DLD1 (cell line): ENCODE measurements at regions not wholly inside any gene's neighbourhood (a gene's known extent, or its start where the extent isn't known, plus 50 kb on each side); places are given as distances from the start of the nearest gene placed in this dataset.
"Not testable (repeated sequence)": the region's sequence is repeated elsewhere in the genome, so short reads cannot be mapped to it uniquely, and the experiment has no call there.

Experiments
- in situ Hi-C: cut with HindIII; loops from 2 replicates; pipeline ENCODE4 v1.10.0; 2017; ENCODE audit warnings: low sequenced_read_pairs

GRCh38 chr2:191476901-191477300, 201.0 kb upstream of the NABP1 start:
- in situ Hi-C loops = no loop called here

- in situ Hi-C loops = no loop called here
Observed at GRCh38 chr2:191478799-191479679, 198.9 kb upstream of the NABP1 start.

GRCh38 chr2:191479680-191480023, 198.3 kb upstream of the NABP1 start:
- in situ Hi-C loops = no loop called here

- in situ Hi-C loops = no loop called here
Observed at GRCh38 chr2:191481305-191482070, 196.4 kb upstream of the NABP1 start.

- in situ Hi-C loops = no loop called here
Observed at GRCh38 chr2:191483117-191483516, 194.8 kb upstream of the NABP1 start.

- in situ Hi-C loops = no loop called here
Observed at GRCh38 chr2:191486584-191487320, 191.2 kb upstream of the NABP1 start.

- in situ Hi-C loops = no loop called here
Observed at GRCh38 chr2:191488135-191488534, 189.8 kb upstream of the NABP1 start.

GRCh38 chr2:191489177-191489576, 188.8 kb upstream of the NABP1 start:
- in situ Hi-C loops = no loop called here

- in situ Hi-C loops = no loop called here
Observed at GRCh38 chr2:191496838-191497237, 181.1 kb upstream of the NABP1 start.

GRCh38 chr2:191497822-191498221, 180.1 kb upstream of the NABP1 start:
- in situ Hi-C loops = no loop called here

- in situ Hi-C loops = no loop called here
Observed at GRCh38 chr2:191499050-191499449, 178.9 kb upstream of the NABP1 start.

- in situ Hi-C loops = no loop called here
Observed at GRCh38 chr2:191499874-191500565, 177.9 kb upstream of the NABP1 start.

- in situ Hi-C loops = no loop called here
Observed at GRCh38 chr2:191500566-191500883, 177.4 kb upstream of the NABP1 start.

- in situ Hi-C loops = no loop called here
Observed at GRCh38 chr2:191500884-191501560, 176.9 kb upstream of the NABP1 start.

GRCh38 chr2:191501561-191502168, 176.3 kb upstream of the NABP1 start:
- in situ Hi-C loops = no loop called here

GRCh38 chr2:191506515-191506914, 171.4 kb upstream of the NABP1 start:
- in situ Hi-C loops = no loop called here

GRCh38 chr2:191507252-191507853, 170.6 kb upstream of the NABP1 start:
- in situ Hi-C loops = not testable (repeated sequence)

- in situ Hi-C loops = no loop called here
Observed at GRCh38 chr2:191508738-191509137, 169.2 kb upstream of the NABP1 start.

GRCh38 chr2:191512216-191512835, 165.6 kb upstream of the NABP1 start:
- in situ Hi-C loops = loop anchor here (10.0 kb wide), 1 partner anchor 338 kb away; no protein-coding TSS in a partner anchor
